DMS 273 (cell line): ENCODE measurements at regions not wholly inside any gene's neighbourhood (a gene's known extent, or its start where the extent isn't known, plus 50 kb on each side); places are given as distances from the start of the nearest gene placed in this dataset.

ENCODE experiments used
- DNase-seq: peaks from one replicate; lab custom pipeline; 2025; ENCODE audit not compliant: unreplicated experiment; lab: John Stamatoyannopoulos, UW

DNA sequence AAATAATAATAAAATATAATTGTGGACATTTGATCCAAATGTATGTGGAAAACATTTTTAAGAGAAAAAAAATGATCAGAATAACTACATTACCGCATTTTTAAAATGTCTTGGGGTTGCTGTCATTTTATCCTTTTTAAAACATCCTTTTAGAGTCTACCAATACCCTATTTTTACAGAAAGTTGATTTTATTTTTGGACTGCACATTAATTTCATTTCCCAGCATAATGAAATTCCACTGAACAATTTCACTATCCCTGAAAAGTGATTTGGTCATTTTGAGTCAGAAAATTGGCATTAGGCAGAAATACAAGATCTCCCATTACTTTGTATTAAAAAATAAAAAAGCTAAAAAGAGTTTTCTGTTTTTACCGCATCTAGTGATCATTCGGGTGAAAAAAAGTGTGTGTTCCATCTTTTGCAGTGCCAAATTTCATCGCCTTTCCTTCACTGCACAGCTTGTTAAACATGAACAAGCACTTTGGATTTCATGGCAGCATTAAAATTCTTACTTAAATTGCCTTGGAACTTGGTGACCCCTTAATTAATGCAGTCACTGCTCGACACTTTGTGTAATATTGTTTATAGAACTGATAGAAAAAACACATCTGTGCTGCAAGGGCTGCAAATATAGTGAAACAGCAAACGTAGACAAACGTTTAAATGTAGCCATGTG is 611.7 kb downstream of the TSN start:
- DNase-seq = no peak

DNA sequence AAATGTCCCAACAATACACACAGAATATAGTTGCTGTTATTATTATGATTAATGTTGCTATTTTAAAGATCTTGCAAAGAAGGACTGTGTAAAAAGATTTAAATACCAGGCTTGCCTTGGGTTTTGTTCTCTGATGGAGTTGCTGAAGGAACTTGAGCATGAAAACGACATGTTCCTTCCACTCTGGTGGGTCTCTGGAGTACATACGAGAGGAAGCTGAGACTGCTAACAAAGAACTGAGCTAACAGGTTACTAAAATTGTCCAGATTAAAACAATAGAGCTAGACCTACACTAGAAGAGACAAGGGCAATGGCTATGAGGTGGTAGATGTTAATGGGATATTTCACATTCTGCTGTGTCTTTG is 612.2 kb downstream of the TSN start:
- DNase-seq = no peak

DNA sequence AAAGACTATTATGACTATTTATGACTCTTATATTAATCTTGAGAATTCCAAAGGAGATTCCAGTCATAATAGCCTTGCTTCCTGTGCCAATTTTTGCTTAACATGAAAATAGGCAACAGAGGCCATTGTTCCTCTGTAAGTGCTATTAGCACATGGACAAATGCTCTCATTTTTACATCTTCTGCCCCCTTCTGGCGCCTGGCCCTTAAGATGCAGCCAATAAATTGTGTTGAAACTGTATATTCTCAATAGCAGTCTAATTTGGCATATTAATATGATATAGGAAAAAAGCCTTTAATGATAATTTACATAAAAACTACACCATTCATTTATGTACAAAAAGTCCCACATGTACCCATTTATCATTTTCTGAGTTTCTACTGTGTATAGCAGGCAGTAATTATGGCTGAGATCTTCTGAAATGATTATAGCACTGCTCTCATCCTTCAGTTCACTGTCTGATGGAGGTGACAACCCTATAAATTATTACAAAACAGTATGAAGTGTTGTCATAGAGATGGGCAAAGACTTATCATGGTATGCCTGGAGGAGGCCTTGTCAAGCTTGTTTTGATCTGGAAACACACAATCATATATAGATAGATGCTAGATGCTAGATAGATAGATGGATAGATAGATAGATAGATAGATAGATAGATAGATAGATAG is 613.3 kb downstream of the TSN start:
- DNase-seq = peak; percentile 8

DNA sequence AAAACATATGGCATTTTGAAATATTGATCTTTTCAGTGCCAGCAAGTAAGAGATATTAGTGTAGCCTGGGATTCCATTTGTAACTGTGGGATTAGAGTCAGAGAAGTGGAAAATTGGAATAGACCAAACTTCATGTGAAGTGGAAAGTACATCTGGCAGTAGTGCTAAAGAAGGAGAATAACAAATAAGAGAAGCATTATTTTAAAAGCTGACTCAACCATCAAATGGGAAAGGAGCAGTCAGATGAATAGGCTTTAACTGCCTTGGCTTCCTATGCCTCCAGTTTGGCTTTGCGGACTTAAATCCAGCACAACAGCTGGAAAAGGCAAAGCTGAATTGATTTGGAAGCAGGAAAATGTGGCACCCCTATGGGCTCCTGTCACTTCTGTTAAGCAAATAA is 623.1 kb downstream of the TSN start:
- no peak for DNase-seq

DNA sequence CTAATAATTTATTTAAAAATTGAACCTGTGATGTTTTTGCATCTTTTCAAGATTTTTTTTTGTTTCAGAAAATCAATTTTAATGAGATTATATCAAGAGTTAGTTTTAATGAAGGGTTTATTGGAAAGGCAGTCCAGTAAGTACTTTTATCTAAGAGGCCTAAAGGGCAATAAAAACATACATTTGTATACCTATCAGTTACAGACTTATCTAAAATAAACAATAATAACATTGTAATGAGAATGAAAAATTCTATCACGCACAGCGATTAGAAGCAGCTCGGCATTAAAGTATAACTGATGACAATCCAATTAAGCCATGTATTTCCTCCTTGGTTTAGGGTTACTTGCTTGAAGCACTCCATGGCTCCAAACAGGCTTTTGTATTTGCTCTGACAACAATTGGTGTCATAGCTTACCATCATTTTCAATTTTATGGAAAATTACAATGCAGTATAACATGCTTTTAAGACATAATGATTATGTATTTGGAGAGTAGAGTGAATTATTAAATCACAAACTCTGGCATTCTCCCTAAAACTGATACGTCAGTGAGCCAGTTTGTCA is 629.4 kb downstream of the TSN start:
- DNase-seq = no peak

DNA sequence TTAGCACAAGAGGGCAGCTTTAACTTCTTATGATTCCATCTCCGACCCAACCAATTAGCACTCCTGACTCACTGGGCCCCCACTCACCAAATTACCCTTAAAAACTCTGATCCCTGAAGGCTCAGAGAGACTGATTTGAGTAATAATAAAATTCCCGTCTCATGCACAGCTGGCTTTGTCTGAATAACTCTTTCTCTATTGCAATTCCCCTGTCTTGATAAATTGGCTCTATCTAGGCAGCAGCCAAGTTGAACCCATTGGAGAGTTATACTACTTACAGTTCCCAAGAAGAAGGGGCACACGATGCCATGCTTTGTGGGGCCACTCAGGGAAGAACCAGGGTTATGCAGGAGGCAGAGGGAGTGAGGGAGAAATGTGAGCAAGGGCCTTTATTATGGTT is 632.8 kb downstream of the TSN start:
- DNase-seq = no peak

DNA sequence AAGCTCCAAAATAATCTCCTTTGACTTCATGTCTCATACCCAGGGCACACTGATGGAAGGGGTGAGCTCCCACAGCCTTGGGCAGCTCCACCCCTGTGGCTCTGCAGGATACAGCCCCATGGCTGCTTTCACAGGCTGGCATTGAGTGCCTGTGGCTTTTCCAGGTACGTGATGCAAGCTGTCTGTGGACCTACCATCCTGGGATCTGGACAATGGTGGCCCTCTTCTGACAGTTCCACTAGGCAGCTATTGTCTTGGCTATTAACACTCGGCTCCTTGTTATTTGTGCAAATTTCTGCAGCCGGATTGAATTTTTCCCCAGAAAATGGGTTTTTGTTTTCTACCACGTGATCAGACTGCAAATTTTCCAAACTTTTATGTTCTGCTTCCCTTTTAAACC is 634.2 kb downstream of the TSN start:
- no peak for DNase-seq

DNA sequence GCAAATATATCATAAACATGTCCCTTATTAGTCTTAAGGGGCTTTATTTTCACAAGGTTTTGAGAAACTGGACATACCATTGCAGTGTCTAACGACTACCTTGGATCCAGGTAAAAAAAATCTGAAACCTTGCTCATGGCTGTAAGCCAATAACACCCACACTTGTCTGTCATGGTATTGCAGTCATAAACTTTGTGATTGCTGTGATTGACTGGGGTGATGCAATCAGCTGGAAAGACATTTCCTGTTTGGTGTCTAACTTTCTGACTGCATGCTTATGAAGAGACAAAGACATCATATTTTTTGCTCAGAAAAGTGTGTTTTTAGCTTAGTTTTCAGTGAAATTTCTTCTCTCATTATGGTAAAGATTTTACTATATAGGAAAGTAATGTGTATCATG is 635.0 kb downstream of the TSN start:
- no peak for DNase-seq

DNA sequence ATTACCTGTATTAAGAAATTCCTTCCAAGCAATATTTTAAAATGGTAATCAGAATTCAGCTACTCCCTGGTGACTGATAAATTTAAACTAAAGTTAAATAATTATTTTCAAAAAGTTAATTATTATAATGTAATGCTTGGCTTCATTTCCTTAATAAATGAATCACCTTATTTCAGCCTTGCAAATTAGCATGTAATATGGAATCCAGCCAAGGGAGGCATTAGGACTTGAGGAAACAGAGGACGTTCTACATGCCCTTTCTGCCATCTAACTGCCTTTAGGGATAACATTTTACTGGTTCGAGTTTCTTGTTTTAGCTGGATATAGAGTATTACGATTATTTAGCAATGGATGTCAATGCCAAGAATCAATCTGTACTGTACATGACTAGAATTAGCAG is 636.3 kb downstream of the TSN start:
- no peak for DNase-seq

DNA sequence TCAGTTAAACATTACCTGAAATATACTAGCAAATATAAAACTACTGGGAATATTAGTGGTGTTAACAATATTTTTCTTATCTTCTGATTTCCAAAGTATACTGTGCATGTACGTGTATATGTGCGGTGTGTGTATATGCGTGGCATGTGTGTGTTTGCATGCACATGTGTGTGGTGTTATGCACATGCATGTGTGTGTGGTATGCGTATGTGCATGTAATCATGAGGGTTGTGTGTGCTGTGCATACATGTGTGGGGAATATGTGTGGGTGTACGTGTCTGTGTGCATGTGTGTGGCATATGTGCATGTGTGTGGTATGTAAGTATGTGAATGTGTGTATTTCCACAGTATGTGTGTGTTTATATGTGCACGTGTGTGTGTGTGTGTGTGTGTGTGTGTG is 640.2 kb downstream of the TSN start:
- no peak for DNase-seq

DNA sequence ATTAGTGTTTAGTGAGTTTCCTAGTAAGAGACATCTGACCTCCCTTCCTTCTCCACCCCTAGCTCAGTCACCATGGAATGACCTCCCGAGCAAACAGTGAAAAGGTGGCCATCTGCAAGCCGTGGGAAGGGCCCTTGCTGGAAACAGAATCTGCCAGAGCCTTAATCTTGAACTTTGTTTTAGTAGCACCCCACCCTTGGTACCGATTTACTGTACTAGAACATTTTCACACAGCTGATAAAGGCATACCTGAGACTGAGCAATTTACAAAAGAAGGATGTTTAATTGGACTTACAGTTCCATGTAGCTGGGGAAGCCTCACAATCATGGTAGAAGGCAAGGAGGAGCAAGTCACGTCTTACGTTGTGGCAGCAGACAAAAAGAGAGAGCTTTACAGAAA is 655.8 kb downstream of the TSN start:
- no peak for DNase-seq

DNA sequence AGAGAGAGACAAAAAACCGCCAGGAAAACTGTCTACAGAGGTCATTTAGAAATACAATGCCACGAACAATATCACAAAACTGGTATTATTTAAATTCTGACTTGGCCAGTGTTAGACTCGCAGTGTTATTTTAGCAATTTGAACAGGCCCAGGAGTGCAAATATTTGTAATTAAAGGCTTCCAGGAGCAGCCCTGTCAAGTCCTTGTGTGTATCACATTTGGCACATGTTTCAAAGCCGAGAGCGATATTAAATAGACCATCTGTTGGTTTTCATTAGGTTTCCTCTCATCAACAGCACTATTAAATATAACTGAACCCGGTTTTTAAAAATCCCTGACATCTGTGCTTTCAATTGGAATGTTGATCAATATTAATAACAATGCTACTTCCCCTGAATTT is 656.9 kb downstream of the TSN start:
- peak; percentile 77 for DNase-seq

DNA sequence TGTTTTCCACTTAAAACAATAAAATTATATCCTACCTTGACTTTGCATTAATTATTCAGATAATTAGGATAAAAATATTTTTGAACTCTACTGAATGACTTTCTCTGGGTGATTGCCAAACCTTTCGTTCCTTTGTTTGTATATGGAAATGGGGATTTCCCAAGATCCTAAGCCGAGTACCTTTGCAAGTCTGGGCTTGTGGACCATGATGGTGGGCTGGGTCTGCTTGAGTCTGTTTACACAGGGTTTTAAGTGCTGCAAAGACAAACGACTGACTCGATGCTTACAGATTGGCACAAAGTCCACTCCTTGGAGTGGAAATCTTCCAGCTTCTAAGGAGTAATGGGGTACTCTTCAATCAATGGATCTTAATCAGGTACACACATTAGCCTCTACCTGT is 659.5 kb downstream of the TSN start:
- peak; percentile 66 for DNase-seq

DNA sequence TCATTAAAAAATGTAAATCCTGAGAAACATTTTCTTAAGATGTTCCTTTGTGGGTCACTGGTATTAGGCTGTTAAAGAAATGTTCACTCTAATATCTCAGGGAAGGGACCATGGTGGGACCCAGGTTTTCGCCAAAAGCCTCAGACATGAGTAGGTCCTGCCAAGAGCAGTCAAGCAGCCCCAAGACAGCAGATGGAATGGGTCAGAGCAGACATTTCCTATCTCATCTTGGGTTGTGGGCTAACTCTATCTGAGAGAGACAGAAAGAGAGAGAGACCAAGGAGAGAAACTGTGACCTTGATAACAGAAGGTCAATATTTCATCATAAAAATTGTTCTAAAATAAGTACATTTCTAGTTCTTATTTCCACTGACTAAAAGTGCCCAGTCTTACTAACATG is 661.7 kb downstream of the TSN start:
- no peak for DNase-seq

DNA sequence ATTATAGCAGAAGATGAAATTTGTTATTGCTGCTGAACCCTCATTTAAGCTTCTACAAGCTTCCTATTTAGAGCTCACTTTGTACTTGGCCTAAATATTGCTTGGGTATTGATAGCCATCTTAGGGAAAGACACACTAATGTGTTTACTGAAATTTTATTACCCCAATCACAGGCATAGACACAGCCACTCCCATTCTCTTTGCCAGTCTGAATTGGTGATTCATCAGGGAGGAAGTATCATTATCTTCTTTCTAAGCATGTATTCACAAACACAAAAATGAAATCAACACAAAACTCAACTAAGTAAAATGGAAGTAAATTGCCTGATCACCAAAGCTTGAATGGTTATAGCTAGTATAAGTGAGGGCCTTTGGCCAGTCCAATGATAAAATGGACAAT is 666.3 kb downstream of the TSN start:
- no peak for DNase-seq

DNA sequence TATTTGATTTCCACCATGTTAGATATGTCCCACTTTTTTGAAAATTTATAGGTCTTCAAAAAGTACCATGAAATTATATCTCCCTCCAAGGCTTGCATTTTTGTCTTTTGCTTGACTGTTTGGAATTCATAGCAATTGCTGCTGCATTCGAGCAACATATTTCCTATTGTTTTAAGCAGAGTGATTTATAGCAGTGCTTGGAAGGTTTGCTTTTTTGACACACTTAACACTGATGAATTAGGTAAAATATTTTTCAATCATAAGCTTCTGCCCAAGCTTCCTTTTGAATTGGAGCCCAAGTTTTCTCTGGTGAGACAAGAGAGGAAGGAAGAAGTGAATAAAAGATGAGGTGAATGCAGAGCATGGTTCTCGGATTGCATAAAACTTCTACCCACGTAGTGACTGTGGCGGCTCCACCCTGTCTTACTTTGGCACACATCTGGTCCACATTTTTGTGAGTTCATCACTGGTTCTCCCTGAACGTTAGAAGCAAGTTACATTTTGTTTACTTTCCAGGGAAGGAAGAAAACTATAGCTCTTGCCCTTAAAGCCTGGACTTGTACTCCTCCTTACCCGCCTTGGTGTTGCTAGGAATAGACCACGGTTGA is 667.0 kb downstream of the TSN start:
- DNase-seq = no peak

DNA sequence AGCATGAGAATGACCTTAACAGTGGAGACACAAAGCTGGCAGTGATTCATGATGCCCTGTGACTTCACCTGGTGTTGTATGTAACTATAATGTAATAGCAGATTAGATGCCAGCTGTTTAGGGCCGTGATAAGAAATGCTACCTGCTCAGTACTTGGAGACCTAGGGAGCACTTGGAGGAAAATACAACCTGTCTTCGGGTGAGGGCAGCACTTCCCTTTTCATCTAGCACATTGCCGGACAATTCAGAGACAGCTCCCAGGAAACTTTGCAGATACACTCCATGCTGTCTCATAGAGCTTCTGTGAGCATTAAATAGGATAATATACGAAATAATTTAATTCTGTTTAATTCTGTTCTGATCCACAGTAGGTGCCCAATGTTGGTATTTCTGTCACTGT is 668.5 kb downstream of the TSN start:
- no peak for DNase-seq

DNA sequence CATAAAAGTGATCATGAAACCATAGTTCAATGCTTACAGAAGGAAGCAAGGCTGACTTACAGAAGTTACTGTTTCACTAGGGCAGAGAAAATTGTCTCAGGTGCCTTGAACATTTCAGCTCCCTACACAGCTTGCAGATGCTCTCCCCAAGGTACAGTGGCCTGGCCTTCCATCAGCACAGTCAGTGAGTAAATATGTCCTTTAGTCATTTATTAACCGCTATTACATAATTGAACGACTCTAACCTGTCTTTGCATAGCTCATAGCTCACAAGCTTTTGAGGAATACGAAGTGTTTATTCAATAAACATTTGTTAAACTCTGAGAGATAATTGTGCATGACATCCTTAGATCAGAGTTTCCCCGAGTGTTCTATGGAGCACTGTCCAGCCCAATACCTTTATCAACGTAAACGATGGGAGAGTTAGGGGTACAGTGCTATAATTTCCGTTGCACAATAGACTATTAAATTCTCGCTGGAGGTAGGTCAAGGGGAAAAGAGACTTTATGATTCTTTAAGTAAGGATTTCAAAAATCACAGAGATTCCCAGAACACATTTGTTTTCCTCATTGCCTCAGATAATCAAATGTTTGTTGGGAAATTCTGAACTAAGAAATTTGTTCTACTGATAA is 677.8 kb downstream of the TSN start:
- no peak for DNase-seq

DNA sequence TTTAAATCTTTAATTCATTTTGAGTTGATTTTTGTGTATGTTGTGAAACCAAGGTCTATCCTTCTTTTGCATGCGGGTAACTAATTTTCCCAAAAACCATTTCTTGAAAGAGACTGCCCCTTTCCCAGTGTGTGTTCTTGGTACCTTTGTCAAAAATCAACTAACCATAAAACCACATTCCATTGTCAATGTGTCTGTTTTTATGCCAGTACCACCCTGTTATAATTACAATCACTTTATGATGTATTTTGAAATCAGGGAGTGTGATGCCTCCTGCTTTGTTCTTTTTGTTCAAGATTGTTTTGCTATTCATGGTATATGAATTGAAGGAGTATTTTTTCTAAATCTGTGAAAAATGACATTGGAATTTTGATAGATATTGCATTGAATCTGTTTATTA is 689.6 kb downstream of the TSN start:
- no peak for DNase-seq

DNA sequence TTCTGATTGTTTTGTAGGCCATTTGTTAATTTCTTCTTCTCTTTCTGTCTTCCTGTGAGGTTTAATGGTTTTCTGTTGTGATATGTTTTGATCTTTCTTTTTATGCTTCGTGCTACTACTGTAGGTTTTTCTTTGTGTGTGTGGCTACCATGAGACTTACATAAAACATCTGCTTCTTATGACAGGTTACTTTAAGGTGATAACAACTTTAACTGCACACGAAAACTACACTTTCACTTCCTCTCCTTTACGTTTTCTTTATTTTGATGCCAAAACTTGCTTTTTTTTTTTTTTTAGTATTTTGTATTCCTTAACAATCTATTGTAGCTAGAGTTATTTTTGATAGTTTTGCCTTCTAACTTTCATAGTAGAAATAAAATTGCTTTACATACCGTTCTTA is 691.3 kb downstream of the TSN start:
- DNase-seq = no peak

DNA sequence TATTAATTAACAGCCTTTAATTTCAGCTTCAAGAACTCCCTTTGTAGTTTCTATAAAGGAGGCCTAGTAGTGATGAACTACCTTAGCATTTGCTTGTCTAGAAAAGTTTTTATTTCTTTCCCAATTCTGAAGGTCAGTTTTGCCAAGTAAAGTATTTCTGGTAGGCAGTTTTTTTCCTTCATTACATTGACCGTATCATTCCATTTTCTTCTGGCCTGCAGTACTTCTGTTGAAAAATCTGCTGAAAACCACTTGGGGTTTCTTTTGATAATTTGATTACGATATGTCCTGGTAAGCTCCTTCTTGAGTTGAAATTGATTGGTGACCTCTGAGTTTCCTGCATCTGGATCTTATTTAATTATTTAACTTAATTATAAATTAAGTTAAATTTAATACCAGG is 691.8 kb downstream of the TSN start:
- DNase-seq = no peak

DNA sequence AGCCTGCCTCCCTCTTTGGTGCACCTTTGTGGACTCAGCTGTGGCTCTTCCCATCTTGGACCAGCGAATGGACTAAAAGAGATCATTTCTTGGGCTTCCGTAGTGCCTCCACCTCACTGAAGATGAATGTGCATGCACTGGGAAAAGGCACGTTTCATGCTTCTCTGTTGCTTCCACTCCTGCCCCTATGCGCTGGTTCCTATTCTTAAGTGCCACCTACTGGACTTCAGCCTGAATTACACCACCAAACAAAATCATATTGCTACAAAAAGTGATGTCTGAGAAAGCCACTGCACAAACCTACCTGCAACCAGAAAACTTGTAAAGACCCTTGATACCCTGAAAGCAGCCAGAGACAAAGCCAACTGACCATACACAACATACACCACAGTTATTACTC is 695.6 kb downstream of the TSN start:
- DNase-seq = peak; percentile 54
